ENCODE measurements at regions not wholly inside any gene's neighbourhood (a gene's known extent, or its start where the extent isn't known, plus 50 kb on each side); places are given as distances from the start of the nearest gene placed in this dataset.

GRCh38 chr5:29867155-29867554, 1326.3 kb upstream of the CDH6 start (continued):
- TF ChIP-seq, protein P1, sequence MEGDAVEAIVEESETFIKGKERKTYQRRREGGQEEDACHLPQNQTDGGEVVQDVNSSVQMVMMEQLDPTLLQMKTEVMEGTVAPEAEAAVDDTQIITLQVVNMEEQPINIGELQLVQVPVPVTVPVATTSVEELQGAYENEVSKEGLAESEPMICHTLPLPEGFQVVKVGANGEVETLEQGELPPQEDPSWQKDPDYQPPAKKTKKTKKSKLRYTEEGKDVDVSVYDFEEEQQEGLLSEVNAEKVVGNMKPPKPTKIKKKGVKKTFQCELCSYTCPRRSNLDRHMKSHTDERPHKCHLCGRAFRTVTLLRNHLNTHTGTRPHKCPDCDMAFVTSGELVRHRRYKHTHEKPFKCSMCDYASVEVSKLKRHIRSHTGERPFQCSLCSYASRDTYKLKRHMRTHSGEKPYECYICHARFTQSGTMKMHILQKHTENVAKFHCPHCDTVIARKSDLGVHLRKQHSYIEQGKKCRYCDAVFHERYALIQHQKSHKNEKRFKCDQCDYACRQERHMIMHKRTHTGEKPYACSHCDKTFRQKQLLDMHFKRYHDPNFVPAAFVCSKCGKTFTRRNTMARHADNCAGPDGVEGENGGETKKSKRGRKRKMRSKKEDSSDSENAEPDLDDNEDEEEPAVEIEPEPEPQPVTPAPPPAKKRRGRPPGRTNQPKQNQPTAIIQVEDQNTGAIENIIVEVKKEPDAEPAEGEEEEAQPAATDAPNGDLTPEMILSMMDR (conservative IDR thresholded peaks at IDR 0.05; ENCODE audit: low read depth in 2 of 2): no peak
- TF ChIP-seq JUNB (IDR thresholded peaks at IDR 0.05; ENCODE audit: unreplicated experiment) (no peak), POLR2AphosphoS5 (IDR thresholded peaks at IDR 0.05; ENCODE audit: low read depth) (no peak), ZNF114 (CRISPR knock-in tag; IDR thresholded peaks at IDR 0.05) (no peak), REST (IDR thresholded peaks at IDR 0.05; ENCODE audit: unreplicated experiment) (no peak), EZH2phosphoT487 (IDR thresholded peaks at IDR 0.05; ENCODE audit: unreplicated experiment) (no peak), CREB1 (CRISPR knock-in tag; IDR thresholded peaks at IDR 0.05; ENCODE audit: low read depth) (no peak), STAT1 (IDR thresholded peaks at IDR 0.05; ENCODE audit: unreplicated experiment) (no peak), EZH2 (IDR thresholded peaks at IDR 0.05; ENCODE audit: low read depth, unreplicated experiment) (no peak), ETS1 (IDR thresholded peaks at IDR 0.05) (no peak)

- H3K9me3 Mint-ChIP-seq: peaks cover 9% of the 10 kb centered on the region; the same call in 2 of the 3 replicates
- no peaks in the 10 kb centered on the region for H3K27me3 ChIP-seq (ENCODE audit: insufficient read depth)
- DNase-seq (ENCODE audit: low spot score) (no peak), ATAC-seq (no peak)
- no peaks in the 10 kb centered on the region for H3K36me3 Mint-ChIP-seq (ENCODE audit: low read depth)
- TF ChIP-seq CREB1 (CRISPR knock-in tag; IDR thresholded peaks at IDR 0.05; ENCODE audit: low read depth): no peak
- no peak for TF ChIP-seq EZH2phosphoT487 (IDR thresholded peaks at IDR 0.05; ENCODE audit: unreplicated experiment)
- TF ChIP-seq ETS1 (IDR thresholded peaks at IDR 0.05): no peak
- no peak for TF ChIP-seq REST (IDR thresholded peaks at IDR 0.05; ENCODE audit: unreplicated experiment)
- TF ChIP-seq ZNF114 (CRISPR knock-in tag; IDR thresholded peaks at IDR 0.05): no peak
- no peak for TF ChIP-seq STAT1 (IDR thresholded peaks at IDR 0.05; ENCODE audit: unreplicated experiment)
- no peaks in the 10 kb centered on the region for H3K27me3 Mint-ChIP-seq (ENCODE audit: insufficient read depth, low read depth, poor library complexity)
- no peak overlapping the region for H2AFZ ChIP-seq
- no peaks in the 10 kb centered on the region for H3K4me1 ChIP-seq (ENCODE audit: insufficient read depth)
- no peak overlapping the region for H3K4me3 ChIP-seq
- H3K4me1 Mint-ChIP-seq: peaks cover 2% of the 10 kb centered on the region; the same call in 2 of the 3 replicates
- H3K27ac Mint-ChIP-seq: no peak overlapping the region
- H3K79me2 ChIP-seq (replicated peaks; ENCODE audit: insufficient read depth): no peaks in the 10 kb centered on the region
- no peak overlapping the region for H3K4me3 Mint-ChIP-seq
- no peaks in the 10 kb centered on the region for H3F3A ChIP-seq (replicated peaks; ENCODE audit: low read depth)
- H4K20me1 ChIP-seq (replicated peaks; ENCODE audit: insufficient read depth): no peaks in the 10 kb centered on the region
- no peaks in the 10 kb centered on the region for H3K36me3 ChIP-seq (ENCODE audit: insufficient read depth)
- H3K9me2 ChIP-seq (ENCODE audit: insufficient read depth): no peaks in the 10 kb centered on the region; the same call in 1 of the 2 replicates
- H3K4me2 ChIP-seq: no peak overlapping the region
- no peak overlapping the region for H3K27ac ChIP-seq (ENCODE audit: low read depth)
Measured at GRCh38 chr5:29853711-29854220, 1339.7 kb upstream of the CDH6 start.

All from GM23338 (cell line).